ENCODE measurements at regions not wholly inside any gene's neighbourhood (a gene's known extent, or its start where the extent isn't known, plus 50 kb on each side); places are given as distances from the start of the nearest gene placed in this dataset.
"Not testable (repeated sequence)": the region's sequence is repeated elsewhere in the genome, so short reads cannot be mapped to it uniquely, and the experiment has no call there.

DNA sequence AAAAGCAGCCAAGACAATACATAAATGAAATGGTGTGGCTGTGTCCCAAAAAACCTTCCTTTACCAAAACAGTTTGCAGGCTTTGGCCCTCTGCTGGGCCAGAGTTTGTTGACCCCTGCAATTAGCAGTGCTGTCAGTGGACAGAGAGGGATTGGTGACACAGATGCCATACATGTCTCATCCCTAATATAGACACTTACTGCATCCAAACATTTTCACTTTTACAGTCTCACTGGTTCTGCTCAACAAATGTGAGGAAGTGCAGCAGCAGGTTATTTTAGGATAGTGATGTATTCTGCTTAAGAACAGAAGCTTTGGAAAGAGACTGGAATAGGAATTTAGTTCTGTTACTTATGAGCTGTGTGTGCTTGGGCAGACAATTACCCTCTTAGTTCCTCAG lies 462.8 kb upstream of the LRRC7 start:
- H3K27ac ChIP-seq, result no peak overlapping the region
- no peak overlapping the region for H3K4me3 ChIP-seq

DNA sequence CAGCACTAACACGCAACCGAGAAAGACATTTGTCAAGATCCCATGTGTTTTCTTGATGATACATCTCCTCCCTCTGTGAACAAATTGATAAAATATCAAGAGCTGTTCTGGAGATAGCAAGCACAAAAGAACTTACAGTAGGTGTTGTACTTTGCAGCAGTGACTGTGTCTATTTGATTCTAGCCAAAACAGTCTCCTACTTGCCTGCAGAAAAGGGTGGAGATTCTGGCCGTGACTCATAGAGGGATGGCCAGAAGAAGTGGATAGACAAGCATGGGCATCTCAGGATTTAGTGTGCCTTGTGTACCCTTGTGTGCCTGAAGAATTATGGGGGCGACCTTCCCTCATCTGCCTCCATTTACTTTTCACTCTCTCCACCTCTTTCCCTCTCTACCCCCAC lies 458.4 kb upstream of the LRRC7 start:
- H3K4me3 ChIP-seq, result no peak overlapping the region

DNA sequence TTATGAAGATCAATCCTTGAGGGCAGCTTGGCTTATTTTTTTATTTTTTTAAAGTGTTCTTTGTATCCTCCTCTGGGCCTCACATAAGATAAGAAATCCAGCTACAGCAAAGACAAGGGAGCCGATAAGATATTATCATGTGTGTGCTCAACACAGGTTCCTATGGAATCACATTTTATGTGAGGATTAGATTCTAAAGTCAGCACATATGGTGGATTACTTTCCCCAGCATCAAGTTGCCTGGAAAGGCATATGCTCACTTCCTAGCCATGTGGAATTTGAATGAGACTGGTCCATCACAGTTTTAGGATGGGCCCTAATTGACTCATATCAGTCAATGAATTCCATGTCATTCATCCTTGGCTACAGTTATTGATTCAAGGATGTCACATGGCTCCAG lies 456.9 kb upstream of the LRRC7 start:
- H3K27ac ChIP-seq, result no peak overlapping the region
- no peak overlapping the region for H3K4me3 ChIP-seq

More for the DNA sequence above, 458.4 kb upstream of the LRRC7 start:
- H3K27ac ChIP-seq, result no peak overlapping the region

DNA sequence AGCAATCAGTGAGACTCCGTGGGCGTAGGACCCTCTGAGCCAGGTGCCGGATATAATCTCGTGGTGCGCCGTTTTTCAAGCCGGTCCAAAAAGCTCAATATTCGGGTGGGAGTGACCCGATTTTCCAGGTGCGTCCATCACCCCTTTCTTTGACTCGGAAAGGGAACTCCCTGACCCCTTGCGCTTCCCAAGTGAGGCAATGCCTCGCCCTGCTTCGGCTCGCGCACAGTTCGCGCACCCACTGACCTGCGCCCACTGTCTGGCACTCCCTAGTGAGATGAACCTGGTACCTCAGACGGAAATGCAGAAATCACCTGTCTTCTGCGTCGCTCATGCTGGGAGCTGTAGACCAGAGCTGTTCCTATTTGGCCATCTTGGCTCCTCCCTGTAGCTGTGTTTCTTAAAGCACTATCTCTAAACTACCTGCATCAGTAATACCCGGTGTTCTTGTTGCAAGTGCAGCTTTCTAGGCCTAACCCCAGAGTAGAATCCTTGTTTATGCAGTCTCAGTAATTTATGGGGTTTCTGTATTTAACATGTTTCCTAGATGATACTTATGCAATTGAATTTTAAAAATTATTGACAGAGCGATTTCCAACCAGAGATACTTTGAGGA lies 447.5 kb upstream of the LRRC7 start:
- H3K4me3 ChIP-seq, H3K27ac ChIP-seq: not testable (repeated sequence)

DNA sequence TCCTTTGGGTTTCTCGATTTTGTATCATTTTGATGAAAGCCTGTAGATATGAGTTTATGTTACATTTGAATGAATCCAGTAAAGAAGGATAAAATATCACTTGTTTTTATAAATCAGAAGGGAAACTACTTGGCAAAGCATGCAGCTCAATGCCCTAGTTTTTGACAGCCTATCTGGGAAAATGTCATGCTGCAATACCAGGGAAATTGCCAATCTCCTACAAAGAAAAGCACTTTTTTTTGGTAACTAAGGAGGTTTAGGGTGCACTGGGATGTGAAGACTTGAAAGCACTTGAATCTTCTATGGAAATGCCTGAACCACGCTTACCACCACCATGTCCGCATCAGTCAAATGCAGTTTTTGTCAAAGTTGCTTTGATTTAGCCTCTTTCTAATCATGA lies 446.9 kb upstream of the LRRC7 start:
- Histone ChIP-seq H3K4me3 (no peak overlapping the region), H3K27ac (no peak overlapping the region)

DNA sequence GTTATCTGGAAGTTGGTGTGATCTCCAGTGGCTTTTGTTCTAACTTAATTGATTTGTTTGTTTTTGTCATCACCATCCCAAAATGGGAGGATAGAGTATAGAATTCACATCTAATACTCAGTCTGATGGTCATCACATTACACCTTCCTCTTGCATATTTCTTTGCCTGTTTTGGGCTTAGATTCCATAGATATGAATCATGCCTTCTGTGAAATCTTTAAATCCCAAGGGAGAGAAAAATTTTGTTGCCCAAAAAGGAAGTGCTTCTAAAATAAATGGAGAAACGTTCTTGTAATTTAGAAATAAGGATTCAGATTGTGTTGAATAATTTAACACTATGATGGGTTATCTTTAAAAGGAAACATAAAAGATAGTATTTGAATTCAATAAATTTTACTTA lies 446.0 kb upstream of the LRRC7 start:
- no peak overlapping the region for H3K27ac ChIP-seq
- H3K4me3 ChIP-seq, result no peak overlapping the region

DNA sequence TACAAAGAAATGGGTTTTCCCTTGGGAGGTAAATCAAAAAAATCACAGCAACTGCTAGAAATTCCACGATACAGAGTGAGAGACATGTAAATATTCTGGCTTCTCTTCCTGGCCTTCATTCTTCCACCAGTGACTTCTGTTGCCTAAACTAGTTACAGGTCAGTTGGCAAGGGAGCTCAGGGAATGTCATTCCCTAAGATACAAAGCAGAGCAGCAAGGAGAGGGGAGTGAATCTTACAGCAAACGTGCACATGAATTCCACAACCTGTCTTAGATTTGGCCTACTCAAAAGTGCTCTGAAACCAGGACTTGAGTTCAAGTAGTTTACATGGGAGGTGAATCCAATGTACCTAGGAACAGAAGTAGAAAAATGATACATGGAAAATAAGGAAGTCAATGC lies 445.3 kb upstream of the LRRC7 start:
- Histone ChIP-seq H3K4me3 (no peak overlapping the region), H3K27ac (no peak overlapping the region)

DNA sequence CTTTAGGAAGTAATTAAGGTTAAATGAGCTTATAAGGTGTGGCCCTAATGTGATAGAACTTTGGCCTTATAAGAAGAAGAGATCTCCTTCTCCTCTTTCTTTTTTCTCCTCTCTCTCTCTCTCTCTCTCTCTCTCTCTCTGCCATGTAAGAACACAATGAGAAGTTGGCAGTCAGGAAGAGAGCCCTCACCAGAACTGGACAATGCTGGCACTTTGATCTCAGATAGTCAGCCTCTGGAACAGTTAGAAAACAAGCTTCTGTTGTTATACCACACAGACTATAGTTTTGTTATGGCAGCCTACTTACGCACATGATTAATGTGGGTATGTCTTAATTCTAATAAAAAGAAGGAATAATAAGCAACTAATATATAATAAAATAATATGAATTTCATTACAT lies 444.2 kb upstream of the LRRC7 start:
- Histone ChIP-seq H3K27ac (no peak overlapping the region), H3K4me3 (no peak overlapping the region)

DNA sequence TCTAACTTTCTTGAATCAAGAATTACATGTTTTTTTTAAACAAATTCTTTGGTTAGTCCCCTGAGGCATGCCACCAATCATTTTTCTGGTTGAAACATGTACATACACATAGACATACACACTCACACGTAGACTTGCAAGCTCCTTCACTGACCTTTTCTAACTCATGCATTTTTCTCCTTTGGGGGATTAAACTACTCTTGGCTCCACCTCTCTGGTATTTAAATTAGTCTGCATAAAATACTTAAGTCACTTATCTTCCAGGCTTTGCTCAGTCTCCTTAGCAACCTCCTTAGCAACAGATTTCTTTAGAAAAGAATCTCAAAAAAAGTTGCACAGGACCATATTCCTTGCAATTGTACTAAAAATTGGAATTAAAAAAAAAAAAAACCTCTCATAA lies 440.9 kb upstream of the LRRC7 start:
- Histone ChIP-seq H3K4me3 (no peak overlapping the region), H3K27ac (no peak overlapping the region)

DNA sequence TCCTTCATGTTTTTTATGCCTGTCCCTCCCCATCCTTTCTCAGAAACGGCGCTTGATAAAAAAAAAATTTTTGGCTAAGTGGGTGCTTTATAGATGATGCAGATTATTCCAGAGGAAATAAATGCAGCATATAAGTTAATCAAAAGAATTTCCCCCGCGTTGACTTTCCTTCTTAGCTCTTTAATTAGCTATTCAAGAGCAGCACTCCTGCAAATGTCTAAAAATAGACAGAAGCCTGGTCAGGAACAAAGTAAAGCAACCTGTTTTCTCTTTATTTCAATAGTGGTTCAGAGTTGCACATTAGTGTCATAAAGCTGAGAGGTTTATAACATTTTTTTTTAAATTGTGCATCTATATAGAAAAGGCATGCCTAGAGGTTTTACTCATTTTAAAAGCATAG lies 439.5 kb upstream of the LRRC7 start:
- H3K27ac ChIP-seq, result no peak overlapping the region
- H3K4me3 ChIP-seq, result no peak overlapping the region

DNA sequence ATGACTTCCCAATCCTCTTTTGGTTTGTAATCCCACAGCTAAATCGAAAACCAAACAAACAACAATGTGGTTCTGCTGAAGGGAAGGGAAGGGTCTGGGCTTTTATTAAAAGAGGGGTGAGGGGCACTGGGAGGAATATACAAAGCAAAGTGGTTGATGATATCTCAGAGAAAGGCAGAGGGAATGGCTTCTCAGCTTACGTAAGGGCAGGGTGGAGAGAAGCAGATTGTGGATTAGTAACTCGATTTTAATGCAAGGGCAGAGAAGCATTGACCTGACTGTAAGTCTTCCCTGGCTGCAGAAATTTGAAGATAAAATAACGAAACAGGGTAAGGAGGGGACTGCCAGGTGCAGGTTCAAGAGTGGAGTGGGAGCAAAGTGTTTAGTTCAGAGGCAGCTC lies 438.2 kb upstream of the LRRC7 start:
- no peak overlapping the region for H3K27ac ChIP-seq
- no peak overlapping the region for H3K4me3 ChIP-seq

DNA sequence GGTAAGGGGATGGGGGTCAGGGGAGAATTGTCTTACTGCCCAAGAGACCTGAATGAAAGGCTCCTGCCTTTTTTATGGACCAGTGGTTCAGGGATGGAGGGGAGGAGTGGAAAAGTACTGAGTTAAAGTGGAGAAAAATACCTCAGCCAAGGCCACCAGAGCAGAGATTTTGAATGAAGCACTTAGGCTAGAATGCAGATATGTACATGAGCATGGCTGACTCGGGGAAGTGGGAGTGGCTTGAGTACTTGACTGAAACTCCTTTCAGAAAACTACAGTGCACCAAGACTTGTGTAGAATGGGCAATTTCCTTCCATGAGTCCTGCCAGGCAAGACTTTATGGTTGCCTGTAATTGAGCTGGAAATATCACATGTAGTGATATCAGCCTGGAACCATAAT lies 429.6 kb upstream of the LRRC7 start:
- Histone ChIP-seq H3K4me3 (no peak overlapping the region), H3K27ac (no peak overlapping the region)

DNA sequence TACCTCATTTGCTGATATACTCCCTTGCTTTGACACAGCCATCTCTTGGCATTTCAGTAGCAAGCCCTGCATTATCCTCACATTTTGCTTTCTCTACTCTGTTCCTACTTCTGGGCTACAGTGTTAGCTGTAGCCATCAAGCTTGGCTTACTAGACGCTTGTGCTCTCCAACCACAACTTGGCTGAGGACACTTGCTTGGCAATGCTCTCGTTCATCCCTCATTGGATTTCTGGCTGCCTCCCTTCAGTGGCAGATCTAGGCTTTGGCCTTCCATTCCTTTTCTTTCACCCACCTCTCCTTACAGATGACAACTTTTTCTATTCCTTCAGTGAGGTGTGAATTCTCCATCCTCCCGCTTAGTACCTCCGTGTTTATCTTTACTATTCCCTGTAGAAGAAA lies 428.7 kb upstream of the LRRC7 start:
- no peak overlapping the region for H3K27ac ChIP-seq
- H3K4me3 ChIP-seq, result no peak overlapping the region

DNA sequence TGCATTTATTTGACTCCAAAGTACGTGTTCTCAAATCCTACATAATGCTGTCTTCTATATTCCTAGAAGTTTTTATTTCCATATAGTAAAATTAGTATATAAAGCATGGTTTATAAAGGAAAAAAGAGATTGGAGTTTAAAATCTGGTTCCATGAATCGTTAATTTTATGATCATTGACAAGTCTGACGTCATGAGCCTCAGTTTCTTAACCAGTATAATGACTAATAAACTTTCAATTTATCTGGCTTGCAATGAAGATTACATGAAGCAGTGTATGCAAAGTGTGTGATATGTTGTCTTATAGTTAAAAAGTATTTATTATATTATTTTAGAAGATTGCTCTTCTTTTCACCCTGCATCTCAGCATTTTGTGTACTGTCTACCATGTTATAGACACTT lies 421.4 kb upstream of the LRRC7 start:
- no peak overlapping the region for H3K27ac ChIP-seq
- H3K4me3 ChIP-seq, result no peak overlapping the region

DNA sequence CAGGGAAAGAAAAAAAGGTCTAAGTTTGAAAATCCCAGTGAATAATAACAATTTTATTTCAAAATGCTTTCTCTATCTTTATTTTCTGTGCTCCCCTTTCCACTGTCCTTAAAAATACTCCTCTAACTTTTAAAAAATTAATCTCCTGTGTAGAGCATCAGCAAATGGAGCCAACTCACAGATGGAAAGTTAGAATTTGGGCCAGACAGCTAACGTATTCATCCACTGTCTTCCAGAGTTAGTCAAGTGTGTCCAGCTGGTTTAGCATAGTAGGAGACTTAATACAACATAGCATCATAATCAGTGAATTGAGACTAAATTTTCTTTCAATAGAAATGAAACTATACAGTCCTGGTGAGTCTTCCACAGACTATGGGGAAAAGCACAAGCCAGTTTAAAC lies 419.0 kb upstream of the LRRC7 start:
- H3K27ac ChIP-seq, result no peak overlapping the region
- no peak overlapping the region for H3K4me3 ChIP-seq

DNA sequence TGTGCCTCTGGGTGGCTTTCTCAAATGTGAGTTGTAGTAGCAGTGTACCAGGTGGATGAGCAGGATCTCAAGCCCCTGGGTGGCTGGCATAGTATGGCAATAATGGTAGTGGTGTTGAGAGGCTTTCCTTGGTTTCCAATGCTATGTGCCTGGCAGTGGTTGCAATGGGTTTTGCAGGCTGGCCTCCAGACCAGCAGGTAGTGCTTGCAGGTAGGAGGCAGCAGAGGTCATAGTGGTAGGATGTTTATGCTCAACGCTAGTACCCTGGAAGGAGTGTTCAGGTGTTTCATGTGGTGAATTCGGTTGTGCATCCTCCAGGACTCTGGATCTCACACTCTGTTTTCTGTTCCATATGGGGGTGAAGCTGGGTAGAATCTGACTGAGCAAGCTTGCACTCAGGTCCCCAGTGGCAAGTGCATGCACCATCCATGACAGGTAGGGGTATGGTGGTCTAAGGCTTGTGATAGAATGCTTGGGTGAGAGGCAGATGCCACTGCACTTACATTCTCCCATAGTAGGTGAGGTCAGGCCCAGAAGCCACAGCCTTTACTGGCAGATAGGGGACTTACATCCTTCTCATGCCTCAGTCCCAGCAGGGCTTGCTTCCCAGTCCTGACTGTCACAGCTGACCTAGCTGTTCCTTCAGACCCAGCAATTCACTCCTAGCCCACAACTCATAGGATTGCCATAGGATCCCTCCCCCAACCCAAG lies 410.5 kb upstream of the LRRC7 start:
- Histone ChIP-seq H3K27ac (no peak overlapping the region), H3K4me3 (no peak overlapping the region)

DNA sequence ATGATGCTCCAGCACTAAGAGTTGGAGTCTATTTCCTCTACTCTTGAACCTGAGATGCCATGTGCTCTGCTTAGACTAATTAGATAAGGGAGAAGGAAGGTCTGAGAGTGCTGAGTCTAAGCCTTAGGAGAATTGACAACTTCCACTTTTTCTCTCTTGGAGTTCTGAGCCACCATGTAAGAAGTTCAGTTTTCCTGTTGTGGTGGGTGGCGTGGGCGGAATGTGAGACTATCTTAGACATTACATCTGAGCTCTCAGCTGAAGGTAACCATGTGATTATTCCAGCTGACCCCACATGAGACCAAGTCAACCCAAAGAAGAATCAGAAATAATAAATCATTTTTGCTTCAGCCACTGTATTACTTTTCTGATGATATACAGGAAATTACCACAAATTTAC lies 404.5 kb upstream of the LRRC7 start:
- H3K27ac ChIP-seq, result no peak overlapping the region
- H3K4me3 ChIP-seq, result no peak overlapping the region

DNA sequence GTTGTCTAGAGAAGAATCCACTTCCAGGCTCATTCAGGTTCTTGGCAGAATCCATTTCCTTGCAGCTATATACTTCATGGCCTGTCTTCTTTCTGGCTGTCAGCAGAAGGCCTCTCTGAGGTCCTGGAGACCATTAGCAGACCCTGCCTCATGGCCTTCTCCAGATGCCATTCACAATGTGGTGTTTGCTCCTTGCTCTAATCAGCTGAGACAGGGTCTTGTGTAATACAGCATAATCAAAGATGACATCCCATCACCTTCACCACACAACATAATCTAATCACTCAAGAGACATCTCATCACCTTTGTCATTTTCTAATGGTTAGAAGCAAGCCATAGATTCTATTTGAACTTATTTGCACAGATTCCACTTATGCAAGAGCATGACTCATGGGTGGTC lies 403.9 kb upstream of the LRRC7 start:
- H3K27ac ChIP-seq, result no peak overlapping the region
- no peak overlapping the region for H3K4me3 ChIP-seq

DNA sequence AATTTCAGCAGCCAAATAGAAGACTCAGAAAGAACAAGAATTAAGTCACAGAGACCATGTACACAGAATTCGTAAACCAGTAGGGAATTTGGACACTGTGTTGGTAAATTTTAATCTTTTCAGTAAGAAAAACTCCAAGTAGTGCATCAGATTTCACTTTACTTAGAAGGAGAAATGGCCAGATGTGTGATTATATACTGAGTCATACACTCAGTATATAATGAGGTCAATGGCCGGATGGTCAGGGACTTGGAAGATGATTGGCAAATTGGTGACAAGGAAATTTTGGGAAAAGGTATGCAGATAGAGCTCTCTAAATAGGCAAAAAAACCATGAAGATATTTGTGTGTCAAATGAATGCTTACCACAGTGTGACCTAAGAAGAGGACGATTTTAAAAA lies 399.8 kb upstream of the LRRC7 start:
- H3K27ac ChIP-seq, result no peak overlapping the region
- no peak overlapping the region for H3K4me3 ChIP-seq

DNA sequence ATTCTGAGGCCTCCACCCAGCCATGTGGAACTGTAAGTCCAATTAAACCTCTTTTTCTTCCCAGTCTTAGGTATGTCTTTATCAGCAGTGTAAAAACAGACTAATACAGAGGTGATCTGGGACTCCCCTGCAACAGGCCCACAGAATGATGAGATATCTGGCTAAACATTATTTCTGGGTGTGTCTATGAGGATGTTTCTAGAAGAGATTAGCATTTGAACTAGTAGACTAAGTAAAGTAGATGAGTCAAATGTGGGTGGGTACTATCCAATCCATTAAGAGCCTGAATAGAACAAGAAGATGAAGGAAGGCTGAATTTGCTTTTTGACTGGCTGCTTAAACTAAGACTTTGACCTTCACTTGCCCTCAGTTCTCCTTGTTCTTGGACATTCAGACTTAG lies 396.5 kb upstream of the LRRC7 start:
- no peak overlapping the region for H3K27ac ChIP-seq
- H3K4me3 ChIP-seq, result no peak overlapping the region

DNA sequence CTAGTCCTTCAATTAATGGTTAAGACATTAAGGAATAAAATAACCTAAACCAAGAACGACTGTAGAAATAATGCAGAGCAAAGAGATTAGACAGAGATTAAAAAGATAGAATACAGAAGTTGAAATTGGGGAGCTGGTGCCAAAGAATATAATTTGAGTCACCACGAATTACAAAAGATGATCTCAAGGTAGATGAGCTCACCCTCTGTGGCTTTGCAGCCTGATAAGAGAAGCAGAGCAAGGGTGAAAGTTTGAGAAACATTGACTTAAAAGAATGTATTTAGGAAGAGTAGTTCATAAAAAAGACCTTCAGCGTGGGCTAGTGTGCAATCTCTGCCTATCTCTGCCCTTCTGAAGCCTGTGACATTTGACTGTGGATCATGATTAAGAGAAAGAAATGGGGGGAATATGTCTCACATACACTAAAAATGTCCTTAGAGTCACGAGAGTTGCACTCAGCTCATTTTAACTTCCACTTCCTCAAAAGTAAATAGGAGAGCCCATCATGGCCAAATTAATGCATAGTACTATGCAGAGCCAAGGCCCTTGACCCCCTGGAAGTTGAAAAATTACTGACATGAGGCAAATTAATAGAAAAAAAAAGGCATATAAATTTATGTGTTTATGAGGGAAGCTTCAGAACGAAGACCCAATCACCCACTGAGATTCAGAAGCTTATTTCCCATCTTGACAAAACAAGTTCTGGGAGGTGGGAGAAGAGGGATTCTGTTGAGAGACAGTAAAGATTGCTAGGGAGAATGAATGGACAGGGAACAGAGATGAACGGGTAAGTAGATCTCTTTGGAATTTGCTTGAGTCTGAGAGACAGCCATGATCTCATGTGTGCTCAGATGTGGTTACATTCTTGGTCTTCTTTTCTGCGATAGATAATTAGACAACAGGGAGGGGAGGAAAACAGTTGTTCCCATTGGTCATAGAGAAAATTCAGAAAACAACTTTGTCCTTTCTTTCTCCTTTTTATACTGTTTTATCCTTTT lies 395.4 kb upstream of the LRRC7 start:
- H3K4me3 ChIP-seq, result no peak overlapping the region
- no peak overlapping the region for H3K27ac ChIP-seq

All from skin epidermis (tissue), 12 donors.